Tibial nerve (tissue), 3 donors: ENCODE measurements at regions not wholly inside any gene's neighbourhood (a gene's known extent, or its start where the extent isn't known, plus 50 kb on each side); places are given as distances from the start of the nearest gene placed in this dataset.

Experiments
- CTCF ChIP-seq, 5 experiments: fragments of 200-600 bp in 3 of 5; fragments of 450-650 bp in 2 of 5; sonication (generic) in 3 of 5; IDR thresholded peaks; one replicate each; pipeline ENCODE4 v1.5.1; 2016 to 2019; ENCODE audit warnings: antibody characterized with exemption in 5 of 5, mild to moderate bottlenecking in 3 of 5, moderate library complexity in 2 of 5
- POLR2A ChIP-seq, 2 donors: fragments of 450-650 bp; IDR thresholded peaks; one replicate each; pipeline ENCODE4 v1.6.1; 2017; ENCODE audit warnings: antibody characterized with exemption in 2 of 2, mild to moderate bottlenecking in 2 of 2, moderate library complexity in 2 of 2

GRCh38 chr6:141922898-141923297 lies 209.8 kb upstream of the GJE1 start:
- TF ChIP-seq POLR2A (IDR thresholded peaks at IDR 0.05) (no peak), CTCF (IDR thresholded peaks at IDR 0.05) (no peak)
